ENCODE measurements at regions not wholly inside any gene's neighbourhood (a gene's known extent, or its start where the extent isn't known, plus 50 kb on each side); places are given as distances from the start of the nearest gene placed in this dataset.

GRCh38 chr16:54362591-54363206, 76.1 kb upstream of the IRX3 start:
- DNase-seq (ENCODE audit: low spot score) = no peak

DNA sequence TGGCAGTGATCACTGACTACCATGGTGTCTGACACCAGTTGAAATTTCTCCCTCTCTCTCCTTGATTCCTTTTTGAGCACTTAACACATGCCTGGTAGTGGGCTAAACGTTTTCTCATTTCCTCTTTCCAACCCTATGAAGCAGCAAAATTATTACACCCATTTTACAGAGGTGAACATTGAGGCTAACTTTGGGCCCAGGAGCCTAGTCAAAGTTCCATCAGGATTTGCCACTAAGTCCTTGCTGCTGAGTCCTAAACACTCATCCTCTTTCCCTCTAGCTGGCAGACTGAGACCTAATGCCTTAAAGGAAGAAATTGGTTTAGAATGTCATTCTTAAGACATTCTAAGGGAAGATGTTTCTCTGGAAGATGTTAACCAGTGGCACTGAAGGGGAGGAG, 74.7 kb upstream of the IRX3 start:
- no peak for DNase-seq (ENCODE audit: low spot score)

- DNase-seq (ENCODE audit: low spot score) = no peak
Measured at GRCh38 chr16:54360681-54361080, 74.1 kb upstream of the IRX3 start.

DNA sequence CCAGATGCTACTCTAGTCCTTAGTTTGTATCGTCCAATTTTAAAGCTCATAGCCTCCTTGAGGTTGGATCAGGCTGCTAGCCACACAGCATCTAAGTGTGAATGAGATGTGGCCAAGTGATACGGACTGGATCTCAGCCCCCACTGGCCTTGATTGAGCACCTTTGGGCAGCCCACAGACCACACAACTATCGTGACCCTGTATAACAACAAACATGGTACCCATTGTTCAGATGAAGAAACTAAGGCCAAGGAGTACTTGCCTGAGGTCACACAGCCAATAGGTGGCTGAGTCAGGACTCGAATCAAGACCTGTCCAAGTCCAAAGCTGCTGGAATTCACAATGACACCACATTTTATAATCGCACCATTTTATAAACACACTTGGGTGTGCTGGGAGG, 73.0 kb upstream of the IRX3 start:
- DNase-seq (ENCODE audit: low spot score) = no peak

DNA sequence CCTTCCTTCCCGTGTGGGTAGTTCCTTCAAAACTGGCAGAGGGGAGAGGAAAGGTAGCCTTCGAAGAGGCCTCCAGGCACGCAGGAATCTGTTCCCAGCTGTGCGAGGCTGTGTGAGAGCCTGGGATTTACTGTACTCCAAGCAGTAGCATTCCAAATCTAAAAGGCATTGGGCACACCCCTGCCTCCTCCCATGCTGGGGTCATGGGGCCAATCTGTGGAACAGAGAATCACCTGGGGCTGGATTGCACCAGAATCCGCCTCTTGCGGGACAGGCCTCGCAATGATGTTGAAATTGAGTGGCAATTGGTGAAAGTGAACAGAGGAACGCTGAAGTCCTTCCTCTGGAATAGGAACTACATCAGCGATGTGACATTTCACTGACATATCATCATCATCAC, 72.5 kb upstream of the IRX3 start:
- no peak for DNase-seq (ENCODE audit: low spot score)

DNA sequence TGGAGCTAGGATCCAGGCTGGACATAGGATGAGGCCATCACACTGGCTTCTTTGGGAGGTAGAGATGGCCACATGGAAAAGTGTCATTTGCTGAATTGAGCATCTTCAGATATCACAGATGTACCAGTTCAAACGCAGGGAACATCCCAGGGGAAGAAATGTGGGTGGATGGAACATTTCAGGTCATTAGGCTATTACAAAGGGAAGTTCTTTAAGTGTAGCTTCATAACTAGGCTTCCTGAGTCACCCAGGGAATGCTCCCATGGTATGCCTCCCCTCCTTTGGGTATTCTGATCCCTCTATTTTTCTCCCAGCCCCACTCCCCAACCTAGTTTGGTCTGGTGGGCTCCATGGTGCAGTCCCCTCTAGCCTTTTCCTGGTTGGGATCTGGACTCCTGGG, 69.8 kb upstream of the IRX3 start:
- DNase-seq (ENCODE audit: low spot score) = no peak

DNA sequence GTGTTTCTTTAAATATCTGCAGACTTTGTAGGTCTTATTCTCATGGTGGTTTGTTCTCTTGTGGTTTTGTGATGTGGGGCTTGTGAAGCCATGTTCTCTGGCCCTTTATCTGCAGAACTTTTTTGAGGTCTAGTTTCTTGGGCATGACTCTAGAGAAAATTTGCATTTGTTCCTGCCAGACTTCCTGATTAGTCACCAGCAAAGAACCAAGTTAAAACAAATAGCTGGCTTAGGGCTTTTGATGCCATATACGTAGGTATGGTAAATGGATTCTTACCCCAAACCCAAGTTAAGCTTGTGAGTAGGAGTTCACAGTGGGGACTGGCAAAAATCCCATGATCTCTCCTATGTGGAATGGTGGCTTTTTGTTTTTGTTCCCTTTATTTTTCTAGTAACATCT, 68.7 kb upstream of the IRX3 start:
- no peak for DNase-seq (ENCODE audit: low spot score)

DNA sequence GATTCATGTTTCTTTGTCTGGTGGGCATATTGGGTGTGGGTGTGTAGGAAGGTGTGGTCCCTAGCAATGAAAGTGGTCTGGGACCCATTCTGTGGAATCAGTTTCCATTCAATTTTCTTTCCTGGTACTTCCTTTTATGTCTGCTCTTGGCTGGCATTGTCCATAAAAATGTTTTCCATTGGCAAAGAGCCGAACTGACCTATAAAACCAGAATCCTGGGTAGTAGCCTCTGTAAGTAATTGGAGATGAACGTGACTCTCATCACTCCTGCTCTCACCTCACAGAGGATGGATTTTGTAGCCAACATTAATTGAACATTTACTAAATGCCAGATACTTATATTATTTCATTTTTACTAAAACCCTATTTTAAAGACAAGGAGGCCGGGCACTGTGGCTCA, 66.5 kb upstream of the IRX3 start:
- DNase-seq (ENCODE audit: low spot score) = no peak

- no peak for DNase-seq (ENCODE audit: low spot score)
Measured at GRCh38 chr16:54351171-54351570, 64.6 kb upstream of the IRX3 start.

DNA sequence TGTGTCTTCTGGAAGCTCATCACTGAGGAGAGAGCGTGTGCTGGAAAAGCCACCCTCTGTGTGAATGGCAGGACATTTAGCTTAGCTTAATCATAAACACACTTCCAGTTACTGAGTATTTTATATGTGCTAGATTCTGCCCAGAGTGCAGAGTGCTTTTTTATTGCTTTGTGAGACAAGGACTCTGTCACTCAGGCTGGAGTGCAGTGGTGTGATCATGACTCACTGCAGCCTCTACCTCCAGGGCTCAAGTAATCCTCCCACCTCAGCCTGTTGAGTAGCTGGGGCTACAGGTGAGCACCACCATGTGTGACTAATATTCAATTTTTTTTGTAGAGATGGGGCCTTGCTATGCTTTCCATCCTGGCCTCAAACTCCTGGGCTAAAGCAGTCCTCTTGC, 61.4 kb upstream of the IRX3 start:
- DNase-seq (ENCODE audit: low spot score) = no peak

DNA sequence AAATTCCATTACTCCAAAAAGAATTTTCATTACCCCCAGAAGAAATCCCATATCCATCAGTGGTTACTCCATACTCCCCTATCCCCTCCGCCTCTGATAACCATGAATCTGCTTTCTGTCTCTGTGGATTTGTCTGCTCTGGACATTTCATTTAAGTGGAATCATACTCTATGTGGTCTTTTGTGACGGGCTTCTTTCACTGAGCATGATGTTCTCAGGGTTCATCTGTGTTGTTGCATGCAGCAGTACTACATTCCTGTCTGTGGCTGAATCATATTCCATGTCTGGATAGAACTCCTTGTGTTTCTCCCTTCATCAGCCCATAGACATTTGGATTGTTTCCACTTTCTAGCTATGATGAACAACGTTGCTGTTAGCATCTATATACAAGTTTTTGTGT, 59.5 kb upstream of the IRX3 start:
- DNase-seq (ENCODE audit: low spot score) = no peak

- DNase-seq (ENCODE audit: low spot score) = no peak
Measured at GRCh38 chr16:54344646-54345630, 58.4 kb upstream of the IRX3 start.

- DNase-seq (ENCODE audit: low spot score) = no peak
Measured at GRCh38 chr16:54342966-54343365, 56.4 kb upstream of the IRX3 start.

- no peak for DNase-seq (ENCODE audit: low spot score)
Measured at GRCh38 chr16:54341892-54342776, 55.5 kb upstream of the IRX3 start.

DNA sequence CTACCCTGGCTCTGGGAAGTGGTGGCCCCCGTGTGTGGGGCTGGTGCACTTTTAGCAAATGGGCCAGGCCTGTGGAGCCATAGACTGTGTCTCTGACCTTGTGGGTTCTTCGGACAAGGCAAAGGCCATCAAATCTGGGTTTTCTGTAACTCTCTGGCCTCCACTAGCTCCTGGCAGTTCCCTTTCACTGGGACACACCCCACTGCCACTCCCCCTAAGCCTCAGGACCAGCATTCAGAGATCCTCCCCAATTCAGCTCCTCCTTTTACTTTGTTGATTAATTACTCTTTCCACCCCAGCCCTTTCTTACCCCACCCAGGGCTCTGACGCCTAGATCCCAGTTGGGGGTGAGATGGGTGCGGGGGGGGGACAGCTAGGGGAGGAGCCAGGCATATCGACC, 53.9 kb upstream of the IRX3 start:
- DNase-seq (ENCODE audit: low spot score) = no peak

DNA sequence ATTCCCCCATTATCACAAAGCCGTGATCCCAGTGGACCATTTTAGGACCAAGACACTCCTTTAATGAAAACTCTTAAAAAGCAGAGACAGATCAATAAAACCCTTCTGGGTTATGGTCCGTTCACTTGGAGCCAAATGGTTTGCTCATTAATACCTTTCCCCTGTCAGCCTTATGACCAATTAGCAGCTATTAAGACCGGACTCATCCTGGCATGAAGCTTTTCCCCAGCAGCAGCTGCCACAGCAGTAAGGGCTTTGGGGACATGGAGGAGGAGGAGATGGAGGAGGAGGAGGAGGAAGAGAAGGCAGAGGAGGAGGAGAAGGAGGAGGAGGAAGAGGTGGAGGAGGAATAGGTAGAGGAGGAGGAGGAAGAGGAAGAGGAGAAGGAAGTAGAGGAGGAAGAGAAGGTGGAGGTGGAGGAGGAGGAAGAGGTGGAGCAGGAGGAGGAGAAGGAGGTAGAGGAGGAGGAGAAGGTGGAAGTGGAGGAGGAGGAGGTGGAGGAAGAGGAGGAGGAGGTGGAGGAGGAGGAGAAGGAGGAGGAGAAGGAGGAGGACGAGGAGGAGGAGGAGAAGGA, 50.1 kb upstream of the IRX3 start:
- no peak for DNase-seq (ENCODE audit: low spot score)

All from HuH-7.5 (cell line).